H9 (cell line): ENCODE measurements at regions not wholly inside any gene's neighbourhood (a gene's known extent, or its start where the extent isn't known, plus 50 kb on each side); places are given as distances from the start of the nearest gene placed in this dataset.

Source experiments
- DNase-seq: peaks from one replicate; pipeline ENCODE4 v3.0.0-alpha.2; 2017
- H2AFZ ChIP-seq: one replicate; pipeline ENCODE4 v1.6.1; 2013; ENCODE audit warnings: mild to moderate bottlenecking, low read length, control low read depth, moderate library complexity
- H2AK5ac ChIP-seq: 2 replicates; pipeline ENCODE4 v1.6.1; 2013; ENCODE audit warnings: low read length, control low read depth, mixed read lengths; ENCODE audit not compliant: insufficient read length
- H2BK120ac ChIP-seq: one replicate; pipeline ENCODE4 v1.6.1; 2013; ENCODE audit warnings: low read depth, mild to moderate bottlenecking, low read length, control low read depth, inconsistent platforms; ENCODE audit not compliant: poor library complexity, severe bottlenecking
- H2BK12ac ChIP-seq: 2 replicates; pipeline ENCODE4 v1.6.1; 2013; ENCODE audit warnings: low read length, control low read depth, mixed read lengths, low read depth; ENCODE audit not compliant: insufficient read length
- H2BK15ac ChIP-seq: 2 replicates; pipeline ENCODE4 v1.6.1; 2013; ENCODE audit warnings: low read depth, low read length, control low read depth
- H2BK20ac ChIP-seq: one replicate; pipeline ENCODE4 v1.6.1; 2013; ENCODE audit warnings: low read depth, mild to moderate bottlenecking, low read length, control low read depth, inconsistent platforms; ENCODE audit not compliant: poor library complexity, severe bottlenecking
- H2BK5ac ChIP-seq: 2 replicates; pipeline ENCODE4 v1.6.1; 2013; ENCODE audit warnings: low read length, control low read depth, mixed read lengths; ENCODE audit not compliant: insufficient read length
- H3K14ac ChIP-seq: 2 replicates; pipeline ENCODE4 v1.6.1; 2013; ENCODE audit warnings: low read length, control low read depth; ENCODE audit not compliant: insufficient read depth
- H3K18ac ChIP-seq: 2 replicates; pipeline ENCODE4 v1.6.1; 2013; ENCODE audit warnings: low read depth, mild to moderate bottlenecking, mixed read lengths, low read length, control low read depth; ENCODE audit not compliant: insufficient read length
- H3K23ac ChIP-seq: 2 replicates; pipeline ENCODE4 v1.6.1; 2013; ENCODE audit warnings: low read length, control low read depth, mixed read lengths, low read depth; ENCODE audit not compliant: insufficient read length
- H3K23me2 ChIP-seq: 2 replicates; pipeline ENCODE4 v1.6.1; 2013; ENCODE audit warnings: low read depth, mild to moderate bottlenecking, mixed read lengths, low read length, control low read depth; ENCODE audit not compliant: insufficient read length, poor library complexity, severe bottlenecking
- H3K27ac ChIP-seq: 2 replicates; pipeline ENCODE4 v1.5.1; 2013; ENCODE audit warnings: low read length, control low read depth, mixed read lengths, low read depth; ENCODE audit not compliant: insufficient read length
- H3K27me3 ChIP-seq: 2 replicates; pipeline ENCODE4 v1.6.1; 2013; ENCODE audit warnings: low read length, control low read depth, inconsistent platforms; ENCODE audit not compliant: insufficient read depth
- H3K4ac ChIP-seq: 2 replicates; pipeline ENCODE4 v1.6.1; 2013; ENCODE audit warnings: low read depth, mild to moderate bottlenecking, control low read depth, inconsistent platforms, low read length, moderate library complexity
- H3K4me1 ChIP-seq: 2 replicates; pipeline ENCODE4 v1.6.1; 2013; ENCODE audit warnings: low read length, control low read depth, inconsistent platforms; ENCODE audit not compliant: insufficient read depth
- H3K4me2 ChIP-seq: 2 replicates; pipeline ENCODE4 v1.6.1; 2013; ENCODE audit warnings: low read length, control low read depth, mixed read lengths; ENCODE audit not compliant: insufficient read length, insufficient read depth
- H3K56ac ChIP-seq: 2 replicates; pipeline ENCODE4 v1.6.1; 2013; ENCODE audit warnings: low read depth, mild to moderate bottlenecking, mixed read lengths, low read length, control low read depth; ENCODE audit not compliant: insufficient read length
- H3K79me1 ChIP-seq: 2 replicates; pipeline ENCODE4 v1.6.1; 2013; ENCODE audit warnings: low read depth, mild to moderate bottlenecking, moderate library complexity, low read length, control low read depth, inconsistent platforms; ENCODE audit not compliant: insufficient read depth, poor library complexity, severe bottlenecking
- H3K79me2 ChIP-seq: 2 replicates; pipeline ENCODE4 v1.6.1; 2013; ENCODE audit warnings: low read length, control low read depth, inconsistent platforms; ENCODE audit not compliant: insufficient read depth
- H3K9ac ChIP-seq: 2 replicates; pipeline ENCODE4 v1.6.1; 2013; ENCODE audit warnings: low read length, control low read depth, mixed read lengths; ENCODE audit not compliant: insufficient read length; ENCODE audit errors: extremely low read depth
- H3K9me3 ChIP-seq: one replicate; pipeline ENCODE4 v1.6.1; 2013; ENCODE audit warnings: low read depth, low read length, inconsistent platforms; ENCODE audit not compliant: control insufficient read depth
- H3T11ph ChIP-seq: one replicate; pipeline ENCODE4 v1.6.1; 2013; ENCODE audit warnings: mild to moderate bottlenecking, low read length, control low read depth, inconsistent platforms
- H4K20me1 ChIP-seq: one replicate; pipeline ENCODE4 v1.6.1; 2013; ENCODE audit not compliant: control insufficient read depth, insufficient read length, insufficient read depth
- H4K5ac ChIP-seq: 2 replicates; pipeline ENCODE4 v1.6.1; 2013; ENCODE audit warnings: low read depth, mild to moderate bottlenecking, mixed read lengths, low read length, control low read depth; ENCODE audit not compliant: insufficient read length
- H4K8ac ChIP-seq: replicated peaks from 2 replicates; pipeline ENCODE4 v1.6.1; 2013; ENCODE audit warnings: low read length, control low read depth, mixed read lengths, low read depth; ENCODE audit not compliant: insufficient read length
- H4K91ac ChIP-seq: 2 replicates; pipeline ENCODE4 v1.6.1; 2013; ENCODE audit warnings: low read depth, mild to moderate bottlenecking, moderate library complexity, mixed read lengths, low read length, control low read depth; ENCODE audit not compliant: insufficient read length
- H3K27ac Mint-ChIP-seq, 3 experiments: 2 replicates in 2 of 3; 3 replicates in 1 of 3; pipeline ENCODE4 v1.8.0; 2020 to 2021; ENCODE audit warnings: mixed read lengths in 3 of 3, mild to moderate bottlenecking in 1 of 3, moderate library complexity in 1 of 3
- H3K27me3 Mint-ChIP-seq: 2 replicates; pipeline ENCODE4 v1.8.0; 2021; ENCODE audit warnings: low read depth, mild to moderate bottlenecking, moderate library complexity, mixed read lengths
- H3K36me3 Mint-ChIP-seq, 3 experiments: 2 replicates in 2 of 3; 3 replicates in 1 of 3; pipeline ENCODE4 v1.8.0; 2020 to 2021; ENCODE audit warnings: low read depth in 3 of 3, mixed read lengths in 3 of 3; ENCODE audit not compliant: insufficient read depth in 1 of 3
- H3K4me1 Mint-ChIP-seq, 2 experiments: 2 replicates each; pipeline ENCODE4 v1.8.0; 2020; ENCODE audit warnings: mixed read lengths in 2 of 2
- H3K4me3 Mint-ChIP-seq, 2 experiments: 2 replicates in 1 of 2; 3 replicates in 1 of 2; pipeline ENCODE4 v1.8.0; 2020 to 2021; ENCODE audit warnings: mild to moderate bottlenecking in 2 of 2, mixed read lengths in 2 of 2, moderate library complexity in 1 of 2
- H3K9me3 Mint-ChIP-seq, 2 experiments: 2 replicates in 1 of 2; 3 replicates in 1 of 2; pipeline ENCODE4 v1.8.0; 2020; ENCODE audit warnings: mild to moderate bottlenecking in 2 of 2, mixed read lengths in 2 of 2, moderate library complexity in 1 of 2
- WGBS: extraction: QIAGEN DNeasy Blood & Tissue Kit; methylation state at CpG from one replicate; pipeline ENCODE4 v1.1.7; 2013; ENCODE audit warnings: missing lambda C conversion rate, low lambda C conversion rate, mixed read lengths; ENCODE audit not compliant: insufficient read length; ENCODE audit errors: extremely low coverage; 5-methylcytosine and 5-hydroxymethylcytosine counted together
- TF ChIP-seq, protein P1 (sequence below): fragments of 200-600 bp; sonication (generic); conservative IDR thresholded peaks from 3 replicates; pipeline ENCODE4 v1.8.0; 2021; ENCODE audit warnings: antibody characterized with exemption, mild to moderate bottlenecking

DNA sequence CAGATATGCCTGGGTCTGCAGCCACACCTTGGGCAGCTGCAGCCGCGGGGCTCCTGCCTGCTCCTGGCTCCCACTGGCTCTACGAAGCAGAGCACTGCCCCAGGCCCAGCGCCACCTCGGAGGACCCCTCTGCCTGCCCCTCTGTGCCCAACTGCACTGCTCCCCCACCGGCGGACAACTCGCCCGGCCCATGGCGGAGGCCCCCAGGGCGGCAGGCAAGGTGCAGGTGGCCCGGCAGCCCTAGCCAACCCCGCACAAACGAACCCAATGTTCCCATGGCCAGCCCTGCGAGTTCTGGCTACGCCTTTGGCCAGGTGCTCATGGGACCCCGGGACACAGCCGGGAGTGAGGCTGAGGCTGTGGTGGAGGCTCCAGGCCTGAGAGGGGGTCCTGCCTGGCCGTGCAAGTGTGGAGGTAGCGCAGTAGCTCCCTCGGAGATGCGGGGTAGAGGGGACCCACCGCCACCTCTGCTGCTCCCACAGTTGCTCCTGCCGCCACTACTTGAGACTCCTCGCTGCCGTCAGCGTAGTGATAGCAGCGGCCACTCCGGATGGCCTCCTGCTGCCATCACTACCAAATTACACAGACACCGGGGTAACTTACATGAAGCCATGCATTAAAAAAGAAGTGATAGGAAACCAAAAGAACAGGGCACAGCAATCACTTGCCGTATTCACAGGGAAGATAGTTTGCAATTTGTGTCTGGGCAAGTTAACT lies 97.3 kb upstream of the SP4 start:
- Histone ChIP-seq H4K5ac (no peak overlapping the region), H3K14ac (no peak overlapping the region), H3K23ac (no peak overlapping the region), H3K79me1 (no peaks in the 10 kb centered on the region), H4K8ac (no peak overlapping the region), H3K27ac (no peak overlapping the region), H2BK120ac (no peak overlapping the region), H2AK5ac (no peak overlapping the region), H4K20me1 (no peaks in the 10 kb centered on the region), H2BK12ac (no peak overlapping the region), H3K9ac (no peak overlapping the region), H2BK15ac (no peak overlapping the region), H3K4me2 (no peak overlapping the region), H3K4me1 (no peaks in the 10 kb centered on the region), H3K9me3 (no peaks in the 10 kb centered on the region), H3K79me2 (no peaks in the 10 kb centered on the region), H2BK20ac (no peak overlapping the region), H4K91ac (no peak overlapping the region), H3K18ac (no peak overlapping the region), H3T11ph (no peak overlapping the region), H3K23me2 (no peaks in the 10 kb centered on the region), H3K56ac (no peak overlapping the region), H3K27me3 (no peaks in the 10 kb centered on the region), H3K4ac (no peak overlapping the region), H2BK5ac (no peak overlapping the region), H2AFZ (no peak overlapping the region)
- TF ChIP-seq, protein P1, sequence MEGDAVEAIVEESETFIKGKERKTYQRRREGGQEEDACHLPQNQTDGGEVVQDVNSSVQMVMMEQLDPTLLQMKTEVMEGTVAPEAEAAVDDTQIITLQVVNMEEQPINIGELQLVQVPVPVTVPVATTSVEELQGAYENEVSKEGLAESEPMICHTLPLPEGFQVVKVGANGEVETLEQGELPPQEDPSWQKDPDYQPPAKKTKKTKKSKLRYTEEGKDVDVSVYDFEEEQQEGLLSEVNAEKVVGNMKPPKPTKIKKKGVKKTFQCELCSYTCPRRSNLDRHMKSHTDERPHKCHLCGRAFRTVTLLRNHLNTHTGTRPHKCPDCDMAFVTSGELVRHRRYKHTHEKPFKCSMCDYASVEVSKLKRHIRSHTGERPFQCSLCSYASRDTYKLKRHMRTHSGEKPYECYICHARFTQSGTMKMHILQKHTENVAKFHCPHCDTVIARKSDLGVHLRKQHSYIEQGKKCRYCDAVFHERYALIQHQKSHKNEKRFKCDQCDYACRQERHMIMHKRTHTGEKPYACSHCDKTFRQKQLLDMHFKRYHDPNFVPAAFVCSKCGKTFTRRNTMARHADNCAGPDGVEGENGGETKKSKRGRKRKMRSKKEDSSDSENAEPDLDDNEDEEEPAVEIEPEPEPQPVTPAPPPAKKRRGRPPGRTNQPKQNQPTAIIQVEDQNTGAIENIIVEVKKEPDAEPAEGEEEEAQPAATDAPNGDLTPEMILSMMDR, result no peak
- peaks cover 3 to 4% of the 10 kb centered on the region in 2 experiments; a peak in 3 of 5 replicates for H3K9me3 Mint-ChIP-seq
- peaks cover 2 to 9% (median 2%) of the 10 kb centered on the region in 3 experiments; a peak in 4 of 7 replicates for H3K36me3 Mint-ChIP-seq
- H3K27ac Mint-ChIP-seq, result peak overlapping the region in 1 of 3 experiments; percentile 49; a peak in 1 of 7 replicates
- WGBS, result no CpG with 5 or more reads among the region's 31 CpGs
- peaks cover 0 to 3% of the 10 kb centered on the region in 2 experiments; a peak in 1 of 4 replicates for H3K4me1 Mint-ChIP-seq
- H3K4me3 Mint-ChIP-seq, result no peak overlapping the region
- no peak for DNase-seq
- H3K27me3 Mint-ChIP-seq, result no peaks in the 10 kb centered on the region
